Muscle of arm (tissue), 1 donor: ENCODE measurements at regions not wholly inside any gene's neighbourhood (a gene's known extent, or its start where the extent isn't known, plus 50 kb on each side); places are given as distances from the start of the nearest gene placed in this dataset.

Experiments
- DNase-seq: peaks from one replicate; pipeline ENCODE4 v3.0.0-alpha.2; 2013

GRCh38 chr3:107992976-107993684 is 97.7 kb downstream of the CD47 start:
- DNase-seq = no peak

GRCh38 chr3:107990926-107991325 is 99.9 kb downstream of the CD47 start:
- no peak for DNase-seq

- DNase-seq = no peak
These were observed 100.4 kb downstream of the CD47 start for GRCh38 chr3:107990433-107990832.

GRCh38 chr3:107989661-107990060 is 101.2 kb downstream of the CD47 start:
- no peak for DNase-seq

GRCh38 chr3:107988460-107989175 is 102.2 kb downstream of the CD47 start:
- DNase-seq = no peak

GRCh38 chr3:107987036-107987939 is 103.5 kb downstream of the CD47 start:
- DNase-seq = peak; percentile 94

- DNase-seq = no peak
These were observed 104.3 kb downstream of the CD47 start for GRCh38 chr3:107986505-107986904.

- no peak for DNase-seq
These were observed 105.3 kb downstream of the CD47 start for GRCh38 chr3:107985496-107985895.

- no peak for DNase-seq
These were observed 107.6 kb downstream of the CD47 start for GRCh38 chr3:107983247-107983646.

GRCh38 chr3:107982165-107982564 is 108.7 kb downstream of the CD47 start:
- no peak for DNase-seq

GRCh38 chr3:107981471-107982111 is 109.2 kb downstream of the CD47 start:
- DNase-seq = peak; percentile 53

GRCh38 chr3:107979538-107979937 is 111.3 kb downstream of the CD47 start:
- no peak for DNase-seq

- DNase-seq = no peak
These were observed 112.4 kb downstream of the CD47 start for GRCh38 chr3:107978131-107979055.

GRCh38 chr3:107977221-107978130 is 113.4 kb downstream of the CD47 start:
- DNase-seq = no peak

- DNase-seq = no peak
These were observed 114.5 kb downstream of the CD47 start for GRCh38 chr3:107976202-107976800.

GRCh38 chr3:107975529-107976201 is 115.2 kb downstream of the CD47 start:
- DNase-seq = no peak

- DNase-seq = no peak
These were observed 116.9 kb downstream of the CD47 start for GRCh38 chr3:107973961-107974360.

- DNase-seq = no peak
These were observed 117.7 kb downstream of the CD47 start for GRCh38 chr3:107973152-107973551.
